Stomach (tissue), 8 donors: ENCODE measurements at regions not wholly inside any gene's neighbourhood (a gene's known extent, or its start where the extent isn't known, plus 50 kb on each side); places are given as distances from the start of the nearest gene placed in this dataset.
"Not testable (repeated sequence)": the region's sequence is repeated elsewhere in the genome, so short reads cannot be mapped to it uniquely, and the experiment has no call there.

Experiments used
- DNase-seq, 2 donors: peaks; one replicate each; pipeline versions ENCODE4 v3.0.0 to v3.0.0-alpha.2; 2013 to 2019
- H3K27ac ChIP-seq, 5 donors: fragments of 200-600 bp in 4 of 5; sonication (generic) in 4 of 5; one replicate each; pipeline ENCODE4 v1.5.1; 2013 to 2019; ENCODE audit warnings: mild to moderate bottlenecking in 1 of 5, moderate library complexity in 1 of 5
- H3K27me3 ChIP-seq, 3 donors: fragments of 200-600 bp; sonication (generic); one replicate each; pipeline ENCODE4 v1.5.1; 2017 to 2019; ENCODE audit warnings: mixed run types in 1 of 3
- H3K36me3 ChIP-seq, 4 donors: fragments of 200-600 bp; sonication (generic); 1 replicate in 3 of 4; 2 replicates in 1 of 4; pipeline ENCODE4 v1.5.1; 2016 to 2019
- H3K4me1 ChIP-seq, 4 donors: fragments of 200-600 bp; sonication (generic); one replicate each; pipeline ENCODE4 v1.5.1; 2016 to 2019
- H3K4me3 ChIP-seq, 4 donors: fragments of 200-600 bp; sonication (generic) in 3 of 4; one replicate each; pipeline ENCODE4 v1.5.1; 2016 to 2019; ENCODE audit warnings: mild to moderate bottlenecking in 1 of 4
- H3K9me3 ChIP-seq, 4 donors: fragments of 200-600 bp; sonication (generic); one replicate each; pipeline ENCODE4 v1.5.1; 2016 to 2019
- CTCF ChIP-seq, 7 experiments: fragments of 450-650 bp in 4 of 7; fragments of 200-600 bp in 3 of 7; sonication (generic) in 3 of 7; IDR thresholded peaks; one replicate each; pipeline ENCODE4 v1.5.1; 2016 to 2019; ENCODE audit warnings: antibody characterized with exemption in 7 of 7, control low read depth in 2 of 7, mild to moderate bottlenecking in 1 of 7
- EP300 ChIP-seq: sonication (generic); formaldehyde crosslinking; IDR thresholded peaks from one replicate; pipeline ENCODE4 v1.6.1; 2017; ENCODE audit warnings: antibody characterized with exemption
- POLR2A ChIP-seq, 4 donors: fragments of 450-650 bp; IDR thresholded peaks; one replicate each; pipeline ENCODE4 v1.6.1; 2016; ENCODE audit warnings: antibody characterized with exemption in 4 of 4, control low read depth in 2 of 4, mild to moderate bottlenecking in 1 of 4, moderate library complexity in 1 of 4
- POLR2AphosphoS5 ChIP-seq, 3 donors: sonication (generic); formaldehyde crosslinking; IDR thresholded peaks; one replicate each; pipeline ENCODE4 v1.6.1; 2016; ENCODE audit warnings: antibody characterized with exemption in 3 of 3
- WGBS, 5 donors: extraction: QIAGEN DNeasy Blood & Tissue Kit in 3 of 5; methylation state at CpG; one replicate each; pipeline versions ENCODE4 v1.1.5 to v1.1.7; 2013 to 2018; 5-methylcytosine and 5-hydroxymethylcytosine counted together
- intact Hi-C: fragments of 100-400 bp; cut with DNase I; formaldehyde crosslinking; loops from one replicate; pipeline ENCODE4 v1.15.1; 2023; ENCODE audit warnings: low total_unique reads
- donor health status: healthy with polysubstance abuse.
- donor health status: Bipolar disorder and iron deficiency.
- donor health status: healthy.

GRCh38 chr4:174010547-174010946 lies 272.9 kb downstream of the FBXO8 start:
- no peak for DNase-seq
- WGBS, 5 donors: 64 to 72% (median 68%) methylated on average over 3 of the region's 3 CpGs
- H3K36me3 ChIP-seq: no peaks in the 10 kb centered on the region
- no peak overlapping the region for H3K4me3 ChIP-seq
- H3K27me3 ChIP-seq: no peaks in the 10 kb centered on the region
- H3K27ac ChIP-seq: no peak overlapping the region
- H3K4me1 ChIP-seq: no peaks in the 10 kb centered on the region
- intact Hi-C loops: no loop called here
- H3K9me3 ChIP-seq: no peaks in the 10 kb centered on the region
- TF ChIP-seq POLR2A (IDR thresholded peaks at IDR 0.05) (no peak), EP300 (no peak), CTCF (IDR thresholded peaks at IDR 0.05) (no peak), POLR2AphosphoS5 (IDR thresholded peaks at IDR 0.05) (no peak)

DNA sequence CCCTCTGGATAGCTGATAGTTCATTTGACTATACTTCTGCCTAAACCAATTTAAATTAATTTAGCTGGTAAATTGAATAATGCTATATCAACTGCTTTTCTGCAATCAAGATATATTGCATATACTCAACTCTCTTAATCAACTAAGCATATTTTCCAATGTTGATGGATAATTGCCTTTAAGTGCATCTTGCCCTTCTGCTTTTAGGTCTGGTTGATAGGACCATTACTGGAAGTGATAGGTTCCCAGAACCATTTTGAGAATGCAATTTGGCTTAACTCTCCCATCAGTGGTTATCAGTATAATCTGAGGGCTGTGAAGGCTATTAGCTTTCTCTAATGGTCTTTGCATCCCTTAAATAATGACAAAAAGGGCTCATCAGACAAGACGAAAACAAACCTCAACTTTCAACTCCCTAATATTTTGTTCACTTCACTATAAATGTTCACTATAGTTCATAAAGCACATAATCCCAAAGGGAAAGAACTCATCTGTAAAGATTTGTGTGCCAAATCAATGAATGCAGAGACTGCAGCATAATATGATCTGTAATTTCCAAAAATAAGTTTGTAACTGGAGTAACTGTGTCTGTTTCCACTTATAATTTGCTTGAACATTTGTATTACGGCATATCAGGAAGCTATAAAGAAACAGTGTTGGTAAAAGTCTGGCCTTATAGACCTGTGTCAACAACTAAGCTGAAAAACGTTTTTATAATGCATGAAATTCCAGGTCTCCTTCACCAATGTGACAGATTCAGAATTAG lies 273.6 kb downstream of the FBXO8 start:
- WGBS, 5 donors: 39 to 46% (median 43%) methylated on average over 3 of the region's 3 CpGs
- intact Hi-C loops: no loop called here

DNA sequence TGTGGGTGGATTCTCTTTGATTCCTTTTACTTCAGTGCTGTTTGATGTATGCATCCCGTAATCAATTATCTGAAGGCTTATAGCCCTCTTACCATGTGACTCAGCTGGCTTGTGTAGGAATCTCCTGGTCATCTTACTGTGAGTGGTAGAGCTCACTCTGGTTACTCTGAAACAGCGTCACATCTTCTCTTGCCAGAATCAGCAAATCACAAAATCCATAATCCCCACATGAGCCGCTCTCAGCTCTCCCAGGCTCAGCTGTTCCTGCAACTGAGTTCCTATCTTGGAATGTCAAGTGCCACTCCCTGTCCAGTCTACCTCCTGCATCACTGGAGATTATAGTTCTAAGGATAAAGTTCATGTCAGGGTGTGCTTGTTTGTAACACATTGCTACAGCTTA lies 278.0 kb downstream of the FBXO8 start:
- Histone ChIP-seq H3K27ac (no peak overlapping the region), H3K4me3 (no peak overlapping the region), H3K36me3 (no peaks in the 10 kb centered on the region), H3K4me1 (no peaks in the 10 kb centered on the region), H3K9me3 (no peaks in the 10 kb centered on the region), H3K27me3 (no peaks in the 10 kb centered on the region)
- WGBS, 5 donors: 46 to 61% (median 54%) methylated on average over 3 of the region's 3 CpGs
- peak in 1 of 2 donors; percentile 23 for DNase-seq
- no peak for TF ChIP-seq POLR2A (IDR thresholded peaks at IDR 0.05)
- no peak for TF ChIP-seq EP300
- no peak for TF ChIP-seq CTCF (IDR thresholded peaks at IDR 0.05)
- TF ChIP-seq POLR2AphosphoS5 (IDR thresholded peaks at IDR 0.05): no peak
- intact Hi-C loops: no loop called here

More for the DNA sequence above, 273.6 kb downstream of the FBXO8 start:
- Histone ChIP-seq H3K27ac (no peak overlapping the region), H3K36me3 (no peaks in the 10 kb centered on the region), H3K27me3 (no peaks in the 10 kb centered on the region), H3K4me1 (no peaks in the 10 kb centered on the region), H3K9me3 (no peaks in the 10 kb centered on the region), H3K4me3 (no peak overlapping the region)
- TF ChIP-seq EP300 (no peak), POLR2A (IDR thresholded peaks at IDR 0.05) (no peak), CTCF (IDR thresholded peaks at IDR 0.05) (no peak)
- DNase-seq: peak in 1 of 2 donors; percentile 40

- 60 to 80% (median 73%) methylated on average over 6 of the region's 6 CpGs for WGBS, 5 donors
- no peaks in the 10 kb centered on the region for H3K27me3 ChIP-seq
- no peaks in the 10 kb centered on the region for H3K4me1 ChIP-seq
- H3K27ac ChIP-seq: no peak overlapping the region
- TF ChIP-seq EP300 (no peak), POLR2A (IDR thresholded peaks at IDR 0.05) (no peak), CTCF (IDR thresholded peaks at IDR 0.05) (no peak), POLR2AphosphoS5 (IDR thresholded peaks at IDR 0.05) (no peak)
- intact Hi-C loops: no loop called here
- H3K4me3 ChIP-seq: no peak overlapping the region
- no peaks in the 10 kb centered on the region for H3K36me3 ChIP-seq
- H3K9me3 ChIP-seq: no peaks in the 10 kb centered on the region
- no peak for DNase-seq
Measured at GRCh38 chr4:173998471-173999144, 284.9 kb downstream of the FBXO8 start.

- peaks cover 0 to 12% (median 4%) of the 10 kb centered on the region in 4 donors for H3K4me1 ChIP-seq
- H3K27ac ChIP-seq, DNase-seq, H3K9me3 ChIP-seq, H3K36me3 ChIP-seq, intact Hi-C loops, H3K27me3 ChIP-seq, H3K4me3 ChIP-seq: not testable (repeated sequence)
- WGBS, 5 donors: 92 to 96% (median 95%) methylated on average over 4 of the region's 4 CpGs
Measured at GRCh38 chr4:173995779-173996178, 287.7 kb downstream of the FBXO8 start.
